Osteoblast (primary cell): ENCODE measurements at regions not wholly inside any gene's neighbourhood (a gene's known extent, or its start where the extent isn't known, plus 50 kb on each side); places are given as distances from the start of the nearest gene placed in this dataset.

ENCODE experiments used
- DNase-seq: peaks from one replicate; pipeline ENCODE4 v3.0.0; 2011; ENCODE audit warnings: low spot score, mixed read lengths; ENCODE audit not compliant: insufficient read length; ENCODE audit errors: missing footprints
- H2AFZ ChIP-seq: 2 replicates; pipeline ENCODE4 v1.6.0; 2011; ENCODE audit warnings: mild to moderate bottlenecking, low read length
- H3K27ac ChIP-seq: 2 replicates; pipeline ENCODE4 v1.5.1; 2011; ENCODE audit warnings: mild to moderate bottlenecking, low read depth, low read length, moderate library complexity
- H3K27me3 ChIP-seq: 2 replicates; pipeline ENCODE4 v1.6.0; 2012; ENCODE audit warnings: mild to moderate bottlenecking, control low read depth, inconsistent platforms, low read length, moderate library complexity; ENCODE audit not compliant: insufficient read depth
- H3K36me3 ChIP-seq: 2 replicates; pipeline ENCODE4 v1.5.1; 2011; ENCODE audit warnings: mild to moderate bottlenecking, low read length, control low read depth, moderate library complexity; ENCODE audit not compliant: insufficient read depth
- H3K4me1 ChIP-seq: 2 replicates; pipeline ENCODE4 v1.5.1; 2011; ENCODE audit warnings: mild to moderate bottlenecking, low read length, control low read depth, moderate library complexity; ENCODE audit not compliant: insufficient read depth
- H3K4me2 ChIP-seq: 2 replicates; pipeline ENCODE4 v1.6.0; 2011; ENCODE audit warnings: mild to moderate bottlenecking, low read length; ENCODE audit not compliant: insufficient read depth
- H3K4me3 ChIP-seq: fragments of 200-600 bp; sonication (generic); 3 replicates; pipeline ENCODE4 v1.5.1; 2012; ENCODE audit warnings: mild to moderate bottlenecking, low read length, inconsistent platforms; ENCODE audit not compliant: insufficient read depth
- H3K79me2 ChIP-seq: 2 replicates; pipeline ENCODE4 v1.6.0; 2012; ENCODE audit warnings: mild to moderate bottlenecking, low read length, control low read depth, inconsistent platforms; ENCODE audit not compliant: insufficient read depth
- H3K9me3 ChIP-seq: 2 replicates; pipeline ENCODE4 v1.5.1; 2011; ENCODE audit warnings: low read depth, low read length, control low read depth
- H4K20me1 ChIP-seq: 2 replicates; pipeline ENCODE4 v1.6.0; 2012; ENCODE audit warnings: mild to moderate bottlenecking, low read length, control low read depth; ENCODE audit not compliant: insufficient read depth
- CTCF ChIP-seq: IDR thresholded peaks from 2 replicates; pipeline ENCODE4 v1.5.1; 2011; ENCODE audit warnings: mild to moderate bottlenecking, low read depth, low read length, moderate library complexity; ENCODE audit errors: extremely low read depth

GRCh38 chr5:17947029-17947428 is 312.8 kb downstream of the TAF11L14 start:
- no peak for DNase-seq
- Histone ChIP-seq H3K79me2 (no peaks in the 10 kb centered on the region), H3K4me2 (no peak overlapping the region), H3K9me3 (no peaks in the 10 kb centered on the region), H3K4me1 (no peaks in the 10 kb centered on the region), H4K20me1 (no peaks in the 10 kb centered on the region), H3K36me3 (no peaks in the 10 kb centered on the region), H3K4me3 (no peak overlapping the region), H3K27ac (no peak overlapping the region), H2AFZ (no peak overlapping the region), H3K27me3 (no peaks in the 10 kb centered on the region)
- TF ChIP-seq CTCF: no peak

- Histone ChIP-seq H3K27me3 (no peaks in the 10 kb centered on the region), H2AFZ (no peak overlapping the region), H3K36me3 (no peaks in the 10 kb centered on the region), H3K4me1 (no peaks in the 10 kb centered on the region), H4K20me1 (no peaks in the 10 kb centered on the region), H3K4me2 (no peak overlapping the region), H3K9me3 (no peaks in the 10 kb centered on the region), H3K79me2 (no peaks in the 10 kb centered on the region), H3K4me3 (no peak overlapping the region), H3K27ac (no peak overlapping the region)
- TF ChIP-seq CTCF: no peak
- no peak for DNase-seq
Measured at GRCh38 chr5:17951392-17952169, 317.3 kb downstream of the TAF11L14 start.

GRCh38 chr5:17952231-17952630 is 318.0 kb downstream of the TAF11L14 start:
- Histone ChIP-seq H3K4me2 (no peak overlapping the region), H2AFZ (no peak overlapping the region), H3K79me2 (no peaks in the 10 kb centered on the region), H3K9me3 (no peaks in the 10 kb centered on the region), H3K4me1 (no peaks in the 10 kb centered on the region), H3K36me3 (no peaks in the 10 kb centered on the region), H3K27me3 (no peaks in the 10 kb centered on the region), H3K27ac (no peak overlapping the region), H4K20me1 (no peaks in the 10 kb centered on the region), H3K4me3 (no peak overlapping the region)
- DNase-seq: no peak
- TF ChIP-seq CTCF: no peak

- Histone ChIP-seq H3K4me3 (no peak overlapping the region), H4K20me1 (no peaks in the 10 kb centered on the region), H3K27me3 (no peaks in the 10 kb centered on the region), H3K36me3 (no peaks in the 10 kb centered on the region), H3K4me1 (no peaks in the 10 kb centered on the region), H3K79me2 (no peaks in the 10 kb centered on the region), H3K4me2 (no peak overlapping the region), H3K9me3 (no peaks in the 10 kb centered on the region), H2AFZ (no peak overlapping the region), H3K27ac (no peak overlapping the region)
- DNase-seq: no peak
- TF ChIP-seq CTCF: no peak
Measured at GRCh38 chr5:17964067-17964466, 329.8 kb downstream of the TAF11L14 start.
